ENCODE measurements at regions not wholly inside any gene's neighbourhood (a gene's known extent, or its start where the extent isn't known, plus 50 kb on each side); places are given as distances from the start of the nearest gene placed in this dataset.
"Not testable (repeated sequence)": the region's sequence is repeated elsewhere in the genome, so short reads cannot be mapped to it uniquely, and the experiment has no call there.

DNA sequence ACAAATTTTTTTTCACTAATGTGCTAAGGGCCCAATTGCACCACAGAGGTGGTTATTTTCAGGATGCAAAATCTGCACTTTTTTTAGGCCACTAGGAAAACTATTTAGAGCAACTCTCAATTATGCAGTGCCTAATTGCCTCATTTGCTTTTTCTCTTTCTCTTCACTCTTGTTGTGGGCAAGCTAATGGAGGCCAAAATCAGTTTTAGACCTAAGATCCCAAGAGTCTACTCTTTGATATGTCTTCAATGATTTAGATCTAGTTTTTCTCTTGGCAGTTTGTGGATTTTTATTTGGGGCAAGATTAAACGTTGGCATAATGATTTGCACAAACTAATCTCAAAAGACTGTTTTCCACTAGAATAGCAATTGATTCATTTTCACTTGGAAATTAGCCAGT is 1996.9 kb downstream of the LRRC4C start:
- DNase-seq, result no peak

DNA sequence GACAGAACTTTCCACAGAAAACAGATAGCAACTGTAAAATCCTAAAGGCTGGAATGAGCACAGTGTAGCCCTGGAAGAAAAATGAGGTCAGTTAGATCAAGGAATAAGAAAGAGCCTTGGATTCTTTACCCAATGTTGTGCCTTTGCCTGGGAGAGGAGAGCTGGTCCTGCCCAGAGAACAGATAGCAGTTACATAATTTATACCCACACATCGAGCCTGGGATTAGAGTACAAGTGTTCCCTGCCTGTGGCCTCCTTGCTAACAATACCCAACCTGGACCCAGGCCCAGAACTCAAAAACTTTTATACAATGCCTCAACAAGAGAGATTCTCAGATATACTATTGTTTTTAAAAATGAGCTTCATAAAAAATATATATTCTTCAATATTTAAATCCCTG is 1998.4 kb downstream of the LRRC4C start:
- DNase-seq, result no peak

DNA sequence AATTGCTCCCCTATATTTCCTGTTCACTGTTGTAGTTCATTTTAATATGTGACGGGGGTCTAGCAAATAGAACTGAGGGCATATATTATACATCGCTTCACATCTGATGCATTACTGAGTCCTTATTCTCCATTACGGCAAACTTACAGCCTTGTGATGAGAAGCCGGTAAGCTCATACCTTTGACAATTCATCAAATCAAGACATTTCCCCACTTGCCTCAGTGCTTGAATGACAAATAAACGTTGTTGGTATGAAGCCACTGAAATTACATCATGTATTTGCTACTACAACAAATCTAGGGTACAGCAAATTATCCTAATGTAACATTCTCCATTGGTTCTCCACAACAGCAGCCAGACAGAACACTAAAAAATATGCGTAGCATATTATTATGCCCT is 1999.8 kb downstream of the LRRC4C start:
- DNase-seq, result no peak

DNA sequence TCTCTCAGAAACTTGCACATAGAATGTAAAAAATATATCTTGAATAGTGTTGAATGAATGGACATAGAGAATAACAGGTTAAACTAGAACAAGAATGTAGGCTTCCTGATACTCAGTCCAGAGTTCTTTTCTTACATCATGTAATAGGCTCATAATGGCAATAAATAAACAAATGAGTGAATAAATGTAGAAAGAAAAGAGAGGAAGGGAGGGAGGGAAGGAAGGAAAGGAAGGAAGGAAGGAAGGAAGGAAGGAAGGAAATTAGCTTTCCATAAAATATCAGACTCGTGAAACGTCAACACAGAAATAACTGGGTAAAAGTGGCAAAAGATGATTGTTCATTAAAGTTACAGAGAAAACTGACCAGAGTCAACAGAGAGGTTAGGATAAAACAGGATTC is 2001.0 kb downstream of the LRRC4C start:
- DNase-seq, result no peak

DNA sequence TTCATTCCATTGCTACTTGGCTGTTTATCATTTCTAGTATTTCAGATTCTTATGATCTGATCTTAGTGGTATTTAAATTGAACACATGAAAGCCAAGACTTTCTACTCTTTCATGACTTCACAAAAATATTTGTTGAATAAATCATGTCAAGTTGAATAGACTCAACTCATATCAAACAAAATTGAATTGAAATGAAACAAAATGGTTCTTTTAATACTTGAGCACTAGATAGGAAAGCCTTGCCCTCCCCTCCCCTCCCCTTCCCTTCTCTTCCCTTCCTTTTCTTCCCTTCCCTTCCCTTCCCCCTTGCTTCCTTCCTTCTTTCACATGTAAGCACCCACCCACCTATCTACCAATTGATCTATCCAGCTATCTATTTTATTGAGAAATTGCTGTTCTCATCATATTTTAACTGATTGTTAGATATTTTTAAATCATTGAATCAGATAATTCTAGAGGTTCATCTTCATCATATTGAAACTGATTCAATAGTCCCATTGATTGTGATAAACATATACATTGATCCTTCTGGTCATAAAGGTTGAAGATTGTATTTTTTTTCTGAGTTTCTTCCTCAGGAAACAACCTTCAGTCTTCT is 2015.9 kb downstream of the LRRC4C start:
- DNase-seq, result no peak

DNA sequence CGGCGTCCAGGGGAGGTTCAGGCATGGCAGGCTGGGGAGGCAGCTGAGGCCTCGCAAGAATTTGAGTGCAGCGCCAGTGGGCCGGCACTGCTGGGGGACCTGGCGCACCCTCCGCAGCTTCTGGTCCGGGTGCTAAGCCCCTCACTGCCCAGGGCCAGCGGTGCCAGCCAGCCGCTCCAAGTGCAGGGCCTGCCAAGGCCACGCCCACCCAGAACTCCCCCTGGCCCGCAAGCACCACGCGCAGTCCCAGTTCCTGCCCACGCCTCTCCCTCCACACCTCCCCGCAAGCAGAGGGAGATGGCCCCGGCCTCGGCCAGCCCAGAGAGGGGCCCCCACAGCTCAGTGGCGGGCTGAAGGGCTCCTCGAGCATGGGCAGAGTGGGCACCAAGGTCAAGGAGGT is 2017.3 kb downstream of the LRRC4C start:
- DNase-seq, result no peak

DNA sequence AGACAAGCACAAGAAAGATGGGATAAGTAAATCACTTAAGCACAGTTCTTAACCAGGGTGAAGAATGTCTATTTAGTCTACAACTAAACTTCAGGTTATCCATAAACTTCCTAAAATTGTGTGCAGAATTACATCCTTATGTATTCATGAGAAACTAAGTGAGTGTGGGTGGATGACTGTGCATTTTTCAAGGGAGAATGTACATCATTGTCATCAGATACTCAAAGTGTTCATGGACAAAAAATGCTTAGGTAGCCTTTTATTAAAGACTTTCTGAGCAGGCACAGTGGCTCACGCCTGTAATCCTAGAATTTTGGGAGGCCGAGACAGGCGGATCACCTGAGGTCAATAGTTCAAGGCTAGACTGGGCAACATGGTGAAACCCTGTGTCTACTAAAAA is 2023.8 kb downstream of the LRRC4C start:
- peak; percentile 1 for DNase-seq

DNA sequence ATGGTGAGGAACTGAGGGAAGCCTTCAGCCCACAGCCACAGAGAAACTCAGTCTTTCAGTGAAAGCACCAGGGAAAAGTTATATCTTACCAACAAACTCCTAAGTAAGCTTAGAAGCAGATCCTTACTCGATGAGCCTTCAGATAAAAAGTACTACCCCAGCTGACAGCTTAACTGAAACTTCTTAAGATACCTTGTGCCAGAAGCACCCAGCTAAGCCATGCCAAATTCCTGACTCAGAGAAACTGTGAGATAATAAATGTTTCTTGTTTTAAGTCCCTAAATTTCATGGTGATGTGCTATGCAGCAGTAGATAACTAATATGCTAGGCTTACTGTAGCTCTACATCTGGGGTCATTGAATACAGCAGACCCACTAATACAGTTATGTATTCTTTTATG is 2025.0 kb downstream of the LRRC4C start:
- no peak for DNase-seq

DNA sequence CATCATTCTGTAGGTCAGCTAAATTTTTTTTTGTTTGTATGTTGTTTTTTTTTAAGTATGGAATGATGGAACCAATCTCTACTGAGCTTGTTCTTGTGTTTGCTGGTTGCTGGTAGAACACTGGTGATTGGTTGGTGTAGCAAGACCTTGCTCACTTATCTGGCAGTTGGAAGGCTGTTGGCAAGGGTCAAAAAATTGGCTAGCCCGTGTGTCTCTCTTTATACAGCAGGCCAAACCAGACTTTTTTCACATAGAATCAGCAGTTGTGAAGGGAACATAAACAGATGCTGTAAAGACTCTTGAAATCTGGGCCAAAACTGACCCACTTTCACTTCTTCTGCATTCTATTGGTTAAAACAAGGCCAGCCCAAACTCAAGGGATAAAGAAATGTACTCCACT is 2026.5 kb downstream of the LRRC4C start:
- DNase-seq, result no peak

DNA sequence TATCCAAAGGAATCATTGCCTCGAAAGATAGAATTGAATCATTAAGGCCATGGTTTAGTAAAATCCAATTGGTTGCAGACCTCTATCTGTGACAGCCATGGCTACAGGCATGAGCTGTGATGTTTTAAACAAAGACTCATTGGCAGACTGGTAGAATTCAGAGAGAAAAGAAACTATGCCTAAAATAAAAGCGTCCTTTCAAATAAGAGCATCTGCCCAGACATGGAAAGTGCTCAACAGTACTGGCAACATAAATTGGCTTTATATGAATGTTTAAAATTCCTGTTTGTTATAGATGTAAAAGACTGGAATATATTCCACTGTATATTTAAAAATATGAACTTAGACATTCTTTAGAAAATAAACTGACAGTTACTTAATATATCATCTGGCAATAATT is 2034.2 kb downstream of the LRRC4C start:
- no peak for DNase-seq

DNA sequence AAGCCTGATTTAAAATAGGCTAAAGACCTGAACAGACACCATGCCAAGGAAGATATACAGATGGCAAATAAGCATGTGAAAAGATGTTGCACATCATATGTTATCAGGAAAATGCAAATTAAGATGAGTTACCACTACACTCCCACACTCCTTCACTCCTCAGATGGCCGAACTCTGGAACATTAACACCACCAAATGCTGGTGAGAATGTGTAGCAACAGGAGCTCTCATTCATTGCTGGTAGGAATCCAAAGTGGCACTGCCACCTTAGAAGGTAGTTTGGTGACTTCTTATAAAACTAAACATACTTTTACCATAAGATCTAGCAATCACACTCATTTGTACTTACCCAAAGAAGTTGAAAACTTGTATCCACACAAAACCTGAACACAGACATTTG is 2047.3 kb downstream of the LRRC4C start:
- no peak for DNase-seq

DNA sequence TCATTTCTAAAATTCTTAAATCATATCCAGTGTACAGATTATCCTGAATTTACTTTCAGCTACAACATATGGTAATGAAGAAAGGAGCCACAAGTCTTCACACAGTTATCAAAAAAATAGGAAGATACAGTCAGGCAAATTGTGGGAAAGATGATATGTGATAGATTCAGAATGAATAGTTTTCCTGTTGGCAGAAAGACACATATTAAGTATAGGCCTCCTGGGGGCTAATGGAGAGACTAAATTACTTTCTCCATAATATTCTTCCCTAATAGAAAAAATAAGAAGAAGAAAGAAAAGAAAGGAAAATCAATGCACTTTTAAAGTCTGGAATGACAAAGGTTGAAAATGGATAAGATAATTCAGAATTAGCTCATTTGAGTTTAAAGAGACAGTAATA is 2073.5 kb downstream of the LRRC4C start:
- no peak for DNase-seq

DNA sequence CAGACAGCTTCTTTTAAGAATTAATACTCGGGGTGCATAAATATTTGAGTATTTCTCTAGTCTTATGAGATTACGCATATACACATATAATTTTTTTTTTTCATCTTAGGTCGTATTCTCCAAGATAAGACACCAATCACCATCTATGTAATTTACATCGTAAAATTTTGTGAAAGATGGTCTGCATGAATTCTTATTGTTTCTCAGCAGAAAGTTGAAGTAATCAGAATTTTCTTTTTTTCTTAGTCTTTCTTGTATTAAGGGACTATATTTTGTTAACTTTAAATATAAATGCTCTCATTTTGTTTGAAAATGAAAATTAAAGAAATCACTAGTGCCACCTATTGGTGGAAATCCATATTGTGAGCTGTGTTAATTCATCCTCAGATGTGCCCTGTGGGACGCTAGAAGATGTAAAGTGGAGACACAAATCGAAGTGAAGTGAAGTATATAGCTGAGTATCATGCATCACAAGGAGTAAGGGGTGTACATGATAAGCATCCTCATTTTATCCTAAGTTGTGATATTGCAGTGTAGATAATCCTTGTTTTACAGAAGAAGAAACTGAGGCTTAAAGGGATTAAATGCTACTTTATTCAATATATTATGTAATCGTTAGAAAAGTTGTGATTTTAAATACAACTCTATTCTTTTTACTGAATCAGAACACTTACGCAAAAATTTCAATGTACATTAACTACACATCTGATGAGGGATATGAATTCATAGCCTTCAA is 2084.3 kb downstream of the LRRC4C start:
- DNase-seq, result peak; percentile 55

DNA sequence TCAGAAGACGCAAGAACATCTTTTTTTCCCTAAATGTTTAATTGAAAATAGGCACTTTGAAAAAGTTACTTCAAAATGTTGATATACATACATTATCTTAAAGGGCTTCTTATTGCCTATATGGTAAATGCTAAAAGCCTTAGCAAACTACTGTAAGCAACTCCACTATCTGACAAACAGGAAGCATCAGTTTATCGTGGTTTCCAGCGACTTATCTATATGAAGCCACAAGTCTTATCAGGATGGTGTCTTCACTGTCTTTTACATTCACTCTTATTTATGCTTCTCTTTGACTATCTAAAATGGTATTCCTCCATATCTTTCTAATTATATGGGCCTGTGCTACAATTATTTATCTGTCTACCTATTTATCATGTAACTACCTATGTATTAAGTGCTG is 2091.9 kb downstream of the LRRC4C start:
- no peak for DNase-seq

DNA sequence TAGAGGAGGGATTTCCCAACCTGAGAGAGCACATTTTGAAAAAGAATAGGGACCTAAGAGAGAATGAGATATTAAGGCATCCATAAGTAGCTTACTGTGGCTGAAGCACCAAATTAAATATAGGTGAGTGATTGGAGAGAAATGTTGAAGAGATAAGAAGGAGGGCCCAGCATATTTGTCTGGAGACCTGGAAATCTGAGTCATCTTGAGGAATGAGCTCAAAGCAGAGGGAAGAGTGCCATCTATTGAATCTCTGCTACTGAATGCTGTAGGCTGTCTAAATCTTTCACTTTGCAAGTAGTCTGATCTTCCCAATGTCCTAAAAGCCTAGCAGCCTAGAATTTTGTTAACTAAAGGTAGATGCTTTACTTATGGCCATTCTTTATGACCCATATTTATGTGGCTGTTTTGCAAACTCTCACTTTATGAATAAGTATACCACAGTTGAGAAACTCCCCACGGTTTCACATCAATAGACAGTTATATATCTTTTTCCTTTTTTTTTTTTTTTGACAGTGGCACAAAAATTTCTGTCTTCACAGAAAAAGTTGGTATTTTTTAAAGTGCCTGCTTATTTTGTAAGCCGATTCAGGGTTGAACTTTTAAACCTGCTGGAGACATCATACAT is 2093.5 kb downstream of the LRRC4C start:
- peak; percentile 57 for DNase-seq

DNA sequence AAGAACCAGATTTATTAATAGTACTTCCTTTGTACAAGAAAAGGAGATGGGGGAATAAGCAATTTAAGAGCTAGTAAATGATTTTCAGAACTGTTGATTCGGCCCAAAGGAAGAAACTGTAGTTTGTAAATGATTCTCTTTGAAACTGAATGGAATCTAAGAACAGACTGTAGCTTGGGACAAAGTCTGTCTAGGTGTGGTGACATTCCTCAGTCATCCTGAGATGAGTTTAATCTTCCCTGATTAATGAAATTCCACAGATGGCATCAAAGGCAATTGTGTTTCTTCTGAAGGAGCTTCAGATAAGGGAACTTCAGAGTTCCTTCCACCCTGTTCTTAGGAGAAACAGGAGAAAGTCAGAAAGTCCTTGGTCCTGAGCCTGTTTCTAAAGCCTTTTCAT is 2095.9 kb downstream of the LRRC4C start:
- DNase-seq, result no peak

DNA sequence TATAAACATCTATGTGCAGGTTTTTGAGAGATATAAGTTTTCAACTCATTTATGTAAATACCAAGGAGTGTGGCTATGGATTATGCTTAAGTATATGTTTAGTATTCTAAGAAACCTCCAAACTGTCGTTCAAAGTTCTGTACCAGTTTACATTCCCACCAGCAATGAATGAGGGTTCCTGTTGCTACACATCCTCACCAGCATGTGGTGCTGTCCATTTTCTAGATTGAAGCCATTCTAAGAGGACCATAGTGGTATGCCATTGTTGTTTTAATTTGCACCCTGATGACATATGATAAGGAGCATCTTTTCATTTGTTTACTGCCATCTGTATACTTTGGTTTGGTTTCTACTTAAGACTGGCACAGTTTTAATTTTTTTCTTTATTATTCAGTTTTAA is 2097.9 kb downstream of the LRRC4C start:
- DNase-seq, result no peak

DNA sequence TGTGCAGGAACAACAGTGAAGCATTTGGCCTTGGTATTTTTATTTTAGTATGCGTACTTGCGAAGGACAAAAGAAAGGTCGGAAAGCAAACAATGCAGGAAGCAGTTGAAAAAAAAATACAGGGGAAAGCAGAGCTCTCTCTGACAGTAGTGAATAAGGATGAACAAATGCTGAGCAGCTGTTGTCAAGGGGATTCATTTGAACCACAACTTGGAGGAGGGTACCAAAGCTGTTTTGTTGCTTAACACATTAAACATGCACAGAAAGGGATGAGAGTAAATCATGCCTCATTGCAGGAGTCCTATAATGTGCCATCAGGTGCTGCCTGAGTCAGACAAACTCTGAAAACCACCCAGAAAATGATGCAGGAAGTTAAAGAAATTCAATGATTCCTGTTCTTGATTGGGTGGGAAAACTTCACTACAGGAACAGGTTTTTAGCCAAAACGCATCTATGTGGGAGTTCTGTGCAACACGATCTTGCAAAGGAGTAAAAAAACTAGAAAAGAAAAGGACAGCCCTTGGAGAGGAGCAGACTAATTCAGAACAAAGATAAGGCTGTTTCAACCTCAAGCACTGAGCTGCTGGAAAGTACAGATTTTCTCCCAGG is 2113.5 kb downstream of the LRRC4C start:
- no peak for DNase-seq

DNA sequence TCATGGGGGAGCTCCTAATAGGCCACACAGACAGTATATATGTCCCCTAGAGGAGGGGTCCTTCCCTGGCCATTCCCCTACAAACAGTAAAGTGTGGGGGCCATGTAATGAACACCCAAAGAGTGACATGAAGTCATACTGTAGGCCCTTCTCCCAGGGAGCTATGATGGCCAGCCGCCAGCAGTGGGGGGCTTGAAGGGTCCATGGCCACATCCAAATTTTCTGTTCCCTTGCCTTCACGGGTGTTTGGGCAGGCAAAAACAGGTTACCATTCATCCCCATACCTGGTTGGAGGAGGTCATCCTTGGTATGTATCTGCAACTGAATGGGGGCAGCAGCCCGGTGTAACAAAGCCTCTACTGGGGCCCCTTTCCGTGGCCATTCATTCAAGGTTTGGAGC is 2118.0 kb downstream of the LRRC4C start:
- DNase-seq, result no peak

DNA sequence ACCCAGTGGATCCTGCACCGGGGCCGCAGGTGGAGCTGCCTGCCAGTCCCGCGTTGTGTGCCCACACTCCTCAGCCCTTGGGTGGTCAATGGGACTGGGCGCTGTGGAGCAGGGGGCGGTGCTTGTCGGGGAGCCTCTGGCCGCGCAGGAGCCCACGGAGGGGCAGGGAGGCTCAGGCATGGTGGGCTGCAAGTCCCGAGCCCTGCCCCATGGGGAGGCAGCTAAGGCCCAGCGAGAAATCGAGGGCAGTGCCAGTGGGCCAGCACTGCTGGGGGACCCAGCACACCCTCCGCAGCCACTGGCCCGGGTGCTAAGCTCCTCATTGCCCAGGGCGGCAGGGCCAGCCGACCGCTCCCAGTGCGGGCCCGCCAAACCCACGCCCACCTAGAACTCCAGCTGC is 2126.4 kb downstream of the LRRC4C start:
- not testable (repeated sequence) for DNase-seq

DNA sequence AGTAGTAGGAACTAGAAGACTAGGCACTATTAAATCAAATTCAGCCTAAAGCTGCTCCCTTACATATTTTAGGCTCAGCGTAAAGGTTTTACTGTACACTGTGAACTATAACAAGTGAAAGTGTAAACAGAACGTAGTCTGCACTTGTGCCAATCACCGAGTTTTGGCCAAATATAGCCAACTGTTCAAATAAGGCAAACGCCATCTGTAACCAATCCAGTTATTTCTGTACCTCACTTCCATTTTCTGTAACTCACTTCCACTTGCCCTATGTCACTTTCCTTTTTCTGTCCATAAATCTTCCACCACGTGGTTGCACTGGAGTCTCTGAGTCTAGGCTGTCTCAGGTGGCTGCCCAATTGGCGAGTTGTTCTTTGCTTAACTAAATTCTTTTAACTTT is 2132.2 kb downstream of the LRRC4C start:
- no peak for DNase-seq

DNA sequence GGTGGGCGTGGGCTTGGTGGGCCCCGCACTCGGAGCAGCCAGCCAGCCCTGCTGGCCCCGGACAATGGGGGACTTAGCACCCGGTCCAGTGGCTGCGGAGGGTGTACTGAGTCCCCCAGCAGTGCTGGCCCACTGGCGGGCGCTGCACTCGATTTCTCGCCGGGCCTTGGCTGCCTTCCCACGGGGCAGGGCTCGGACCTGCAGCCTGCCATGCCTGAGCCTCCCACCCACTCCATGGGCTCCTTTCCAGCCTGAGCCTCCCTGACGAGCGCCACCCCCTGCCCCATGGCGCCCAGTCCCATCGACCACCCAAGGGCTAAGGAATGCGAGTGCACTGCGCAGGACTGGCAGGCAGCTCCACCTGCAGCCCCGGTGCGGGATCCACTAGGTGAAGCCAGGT is 2147.6 kb downstream of the LRRC4C start:
- not testable (repeated sequence) for DNase-seq

DNA sequence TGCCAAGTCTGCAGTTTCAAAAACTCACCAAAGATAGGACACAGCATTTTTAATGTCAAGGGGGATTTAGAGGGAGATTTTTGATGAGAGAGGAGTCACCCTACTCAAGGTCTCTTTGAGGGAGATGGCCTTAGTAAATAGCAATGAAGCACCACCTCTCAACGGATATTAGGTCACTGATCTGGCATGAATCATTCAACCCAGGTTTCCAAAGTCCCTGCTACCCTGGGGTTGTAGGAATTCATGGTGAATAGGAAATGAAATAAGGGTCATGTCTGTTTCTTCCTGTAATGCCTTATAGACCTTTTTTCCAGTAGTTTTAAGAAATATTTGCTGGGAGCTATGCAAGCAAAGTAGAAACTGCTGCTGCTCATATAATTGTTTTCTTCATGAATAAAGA is 2154.9 kb downstream of the LRRC4C start:
- peak; percentile 8 for DNase-seq

DNA sequence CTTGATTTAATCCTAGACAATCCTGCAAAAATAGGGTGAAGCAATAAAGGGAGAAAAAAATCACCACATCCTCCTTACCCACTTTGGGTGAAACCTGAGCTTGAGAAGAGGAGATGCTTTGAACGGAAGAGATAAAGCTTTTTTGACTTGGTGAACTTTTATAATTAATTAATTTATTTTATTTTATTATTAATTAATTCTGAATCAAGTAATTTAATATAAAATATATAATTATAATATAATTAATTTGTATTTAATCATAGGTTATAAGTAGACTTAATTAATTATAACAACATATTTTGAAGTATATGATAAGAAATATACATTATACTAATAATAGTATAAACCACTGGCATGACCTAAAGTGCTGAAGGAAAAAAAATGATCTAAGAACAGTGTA is 2164.8 kb downstream of the LRRC4C start:
- DNase-seq, result no peak

All from DMS53 (cell line).